Stimulated activated CD4-positive, alpha-beta T cell treated with anti-CD3 and anti-CD28 coated beads, Interleukin-12 subunit alpha, Interleukin-12 subunit beta, amount 100 ng/mL, for 4 hours (primary cell): ENCODE measurements at regions not wholly inside any gene's neighbourhood (a gene's known extent, or its start where the extent isn't known, plus 50 kb on each side); places are given as distances from the start of the nearest gene placed in this dataset.

Experiments used
- DNase-seq: peaks from one replicate; pipeline ENCODE4 v3.0.0-alpha.2; 2020

- DNase-seq: no peak
Measured at GRCh38 chr1:90778486-90778885, 61.4 kb upstream of the BARHL2 start.

- no peak for DNase-seq
Measured at GRCh38 chr1:90773812-90774211, 56.7 kb upstream of the BARHL2 start.

GRCh38 chr1:90768826-90769225, 51.7 kb upstream of the BARHL2 start:
- DNase-seq: no peak

GRCh38 chr1:90768098-90768497, 51.0 kb upstream of the BARHL2 start:
- DNase-seq: no peak
